Erythroblast (primary cell): ENCODE measurements at regions not wholly inside any gene's neighbourhood (a gene's known extent, or its start where the extent isn't known, plus 50 kb on each side); places are given as distances from the start of the nearest gene placed in this dataset.

Experiments
- GATA1 ChIP-seq: IDR thresholded peaks from 2 replicates; pipeline ENCODE4 v1.6.1; 2011; ENCODE audit warnings: low read depth, mild to moderate bottlenecking, control low read depth, low read length, moderate library complexity
- POLR2A ChIP-seq: IDR thresholded peaks from 2 replicates; pipeline ENCODE4 v1.6.1; 2011; ENCODE audit warnings: mild to moderate bottlenecking, low read length

GRCh38 chr11:41861838-41862237 is 402.4 kb upstream of the LRRC4C start:
- TF ChIP-seq POLR2A, result no peak
- no peak for TF ChIP-seq GATA1
